ENCODE measurements at regions not wholly inside any gene's neighbourhood (a gene's known extent, or its start where the extent isn't known, plus 50 kb on each side); places are given as distances from the start of the nearest gene placed in this dataset.

GRCh38 chr3:177307391-177307790, 110.1 kb upstream of the TBL1XR1 start:
- TF ChIP-seq, protein P1, sequence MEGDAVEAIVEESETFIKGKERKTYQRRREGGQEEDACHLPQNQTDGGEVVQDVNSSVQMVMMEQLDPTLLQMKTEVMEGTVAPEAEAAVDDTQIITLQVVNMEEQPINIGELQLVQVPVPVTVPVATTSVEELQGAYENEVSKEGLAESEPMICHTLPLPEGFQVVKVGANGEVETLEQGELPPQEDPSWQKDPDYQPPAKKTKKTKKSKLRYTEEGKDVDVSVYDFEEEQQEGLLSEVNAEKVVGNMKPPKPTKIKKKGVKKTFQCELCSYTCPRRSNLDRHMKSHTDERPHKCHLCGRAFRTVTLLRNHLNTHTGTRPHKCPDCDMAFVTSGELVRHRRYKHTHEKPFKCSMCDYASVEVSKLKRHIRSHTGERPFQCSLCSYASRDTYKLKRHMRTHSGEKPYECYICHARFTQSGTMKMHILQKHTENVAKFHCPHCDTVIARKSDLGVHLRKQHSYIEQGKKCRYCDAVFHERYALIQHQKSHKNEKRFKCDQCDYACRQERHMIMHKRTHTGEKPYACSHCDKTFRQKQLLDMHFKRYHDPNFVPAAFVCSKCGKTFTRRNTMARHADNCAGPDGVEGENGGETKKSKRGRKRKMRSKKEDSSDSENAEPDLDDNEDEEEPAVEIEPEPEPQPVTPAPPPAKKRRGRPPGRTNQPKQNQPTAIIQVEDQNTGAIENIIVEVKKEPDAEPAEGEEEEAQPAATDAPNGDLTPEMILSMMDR (IDR thresholded peaks at IDR 0.05; ENCODE audit: extremely low read depth in 1 of 2, insufficient read depth in 1 of 2, low read depth in 1 of 2, low read length in 2 of 2) = no peak
- TF ChIP-seq EZH2 (IDR thresholded peaks at IDR 0.05; ENCODE audit: borderline replicate concordance, low read depth, low read length, severe bottlenecking) = no peak
- TF ChIP-seq POLR2A (IDR thresholded peaks at IDR 0.05; ENCODE audit: low read depth, low read length) = no peak
- TF ChIP-seq, protein P2, sequence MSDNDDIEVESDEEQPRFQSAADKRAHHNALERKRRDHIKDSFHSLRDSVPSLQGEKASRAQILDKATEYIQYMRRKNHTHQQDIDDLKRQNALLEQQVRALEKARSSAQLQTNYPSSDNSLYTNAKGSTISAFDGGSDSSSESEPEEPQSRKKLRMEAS (IDR thresholded peaks at IDR 0.05; ENCODE audit: insufficient read depth, insufficient read length) = no peak
- TF ChIP-seq JUN (IDR thresholded peaks at IDR 0.05; ENCODE audit: borderline replicate concordance, insufficient read depth, insufficient read length, low read depth) = no peak
